ENCODE measurements at regions not wholly inside any gene's neighbourhood (a gene's known extent, or its start where the extent isn't known, plus 50 kb on each side); places are given as distances from the start of the nearest gene placed in this dataset.

DNA sequence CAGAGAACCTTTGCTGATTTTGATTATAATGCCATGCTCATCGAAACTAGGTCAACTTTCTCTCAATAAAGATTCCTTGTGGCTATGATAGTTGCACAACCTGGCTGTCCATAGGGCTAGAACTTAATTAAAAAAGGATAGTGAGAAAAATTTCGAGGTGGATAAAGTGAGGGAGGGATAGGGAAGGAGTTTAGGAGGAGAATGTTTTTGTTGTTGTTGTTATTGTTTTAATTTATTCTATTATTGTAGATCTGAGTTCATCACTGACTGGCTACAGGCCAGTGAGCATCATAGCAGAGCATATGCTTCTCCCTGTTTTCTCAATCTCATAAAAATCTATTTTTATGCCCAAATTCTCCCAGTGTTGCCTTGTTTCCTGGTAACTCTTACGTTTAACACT, 688.7 kb upstream of the GRM3 start:
- no peak for DNase-seq (ENCODE audit: low spot score)
- Histone ChIP-seq H3K27ac (ENCODE audit: poor library complexity, severe bottlenecking) (no peak overlapping the region), H3K9me3 (ENCODE audit: severe bottlenecking) (no peaks in the 10 kb centered on the region), H3K4me1 (ENCODE audit: insufficient read depth, poor library complexity, severe bottlenecking) (no peaks in the 10 kb centered on the region), H3K4me3 (ENCODE audit: severe bottlenecking) (no peak overlapping the region), H3K36me3 (ENCODE audit: low read depth) (no peaks in the 10 kb centered on the region), H3K27me3 (ENCODE audit: insufficient read depth, poor library complexity, severe bottlenecking) (peaks cover 4% of the 10 kb centered on the region)
- no peak for ATAC-seq (ENCODE audit: low read depth)
- TF ChIP-seq, protein P1, sequence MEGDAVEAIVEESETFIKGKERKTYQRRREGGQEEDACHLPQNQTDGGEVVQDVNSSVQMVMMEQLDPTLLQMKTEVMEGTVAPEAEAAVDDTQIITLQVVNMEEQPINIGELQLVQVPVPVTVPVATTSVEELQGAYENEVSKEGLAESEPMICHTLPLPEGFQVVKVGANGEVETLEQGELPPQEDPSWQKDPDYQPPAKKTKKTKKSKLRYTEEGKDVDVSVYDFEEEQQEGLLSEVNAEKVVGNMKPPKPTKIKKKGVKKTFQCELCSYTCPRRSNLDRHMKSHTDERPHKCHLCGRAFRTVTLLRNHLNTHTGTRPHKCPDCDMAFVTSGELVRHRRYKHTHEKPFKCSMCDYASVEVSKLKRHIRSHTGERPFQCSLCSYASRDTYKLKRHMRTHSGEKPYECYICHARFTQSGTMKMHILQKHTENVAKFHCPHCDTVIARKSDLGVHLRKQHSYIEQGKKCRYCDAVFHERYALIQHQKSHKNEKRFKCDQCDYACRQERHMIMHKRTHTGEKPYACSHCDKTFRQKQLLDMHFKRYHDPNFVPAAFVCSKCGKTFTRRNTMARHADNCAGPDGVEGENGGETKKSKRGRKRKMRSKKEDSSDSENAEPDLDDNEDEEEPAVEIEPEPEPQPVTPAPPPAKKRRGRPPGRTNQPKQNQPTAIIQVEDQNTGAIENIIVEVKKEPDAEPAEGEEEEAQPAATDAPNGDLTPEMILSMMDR (IDR thresholded peaks at IDR 0.05; ENCODE audit: poor library complexity, severe bottlenecking) = no peak

DNA sequence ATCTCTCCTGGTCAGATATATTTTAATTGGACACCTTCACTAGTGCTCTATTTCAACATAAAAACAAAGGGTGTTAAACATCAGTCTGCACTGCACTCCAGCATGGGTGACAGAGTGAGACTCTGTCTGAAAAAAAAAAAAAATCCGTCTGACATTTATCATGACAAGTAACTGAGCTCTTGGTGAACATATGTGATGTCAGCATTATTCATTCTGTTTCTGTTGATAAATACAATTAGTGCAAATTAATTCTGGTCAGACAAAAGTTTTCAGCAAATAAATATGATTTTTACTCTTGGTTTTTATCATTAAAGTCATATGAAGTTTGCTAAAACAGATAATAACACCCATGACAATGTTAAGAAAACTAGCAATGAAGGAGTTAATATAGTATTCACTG, 692.8 kb upstream of the GRM3 start:
- no peaks in the 10 kb centered on the region for H3K36me3 ChIP-seq (ENCODE audit: low read depth)
- TF ChIP-seq, protein P1 (IDR thresholded peaks at IDR 0.05; ENCODE audit: poor library complexity, severe bottlenecking) = no peak
- no peaks in the 10 kb centered on the region for H3K9me3 ChIP-seq (ENCODE audit: severe bottlenecking)
- H3K4me1 ChIP-seq (ENCODE audit: insufficient read depth, poor library complexity, severe bottlenecking) = no peaks in the 10 kb centered on the region
- H3K4me3 ChIP-seq (ENCODE audit: severe bottlenecking) = no peak overlapping the region
- DNase-seq (ENCODE audit: low spot score) (no peak), ATAC-seq (ENCODE audit: low read depth) (no peak)
- H3K27ac ChIP-seq (ENCODE audit: poor library complexity, severe bottlenecking) = no peak overlapping the region
- H3K27me3 ChIP-seq (ENCODE audit: insufficient read depth, poor library complexity, severe bottlenecking) = peaks cover 4% of the 10 kb centered on the region

DNA sequence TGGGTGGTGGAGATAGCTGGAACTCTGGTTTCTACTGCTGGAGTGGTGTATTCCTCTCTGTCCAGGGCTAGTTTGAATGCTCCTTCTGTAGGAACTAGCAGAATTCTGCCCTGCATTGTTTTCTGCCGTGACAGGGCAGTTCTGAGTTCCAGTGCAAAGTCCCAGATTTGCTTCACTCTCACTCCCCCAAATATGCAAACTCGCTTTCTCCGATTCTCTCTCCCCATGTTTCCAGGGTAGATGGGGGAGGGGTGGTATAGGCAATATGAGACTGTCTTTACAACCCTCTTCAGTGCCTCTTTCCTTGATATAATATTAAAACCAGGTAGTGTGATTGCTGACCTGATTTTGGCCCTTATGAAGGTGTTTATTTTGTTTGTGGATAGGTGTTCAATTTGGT, 693.3 kb upstream of the GRM3 start:
- Histone ChIP-seq H3K9me3 (ENCODE audit: severe bottlenecking) (no peaks in the 10 kb centered on the region), H3K27ac (ENCODE audit: poor library complexity, severe bottlenecking) (no peak overlapping the region), H3K4me3 (ENCODE audit: severe bottlenecking) (no peak overlapping the region), H3K4me1 (ENCODE audit: insufficient read depth, poor library complexity, severe bottlenecking) (no peaks in the 10 kb centered on the region), H3K27me3 (ENCODE audit: insufficient read depth, poor library complexity, severe bottlenecking) (peaks cover 4% of the 10 kb centered on the region), H3K36me3 (ENCODE audit: low read depth) (no peaks in the 10 kb centered on the region)
- no peak for DNase-seq (ENCODE audit: low spot score)
- TF ChIP-seq, protein P1 (IDR thresholded peaks at IDR 0.05; ENCODE audit: poor library complexity, severe bottlenecking) = no peak
- no peak for ATAC-seq (ENCODE audit: low read depth)

DNA sequence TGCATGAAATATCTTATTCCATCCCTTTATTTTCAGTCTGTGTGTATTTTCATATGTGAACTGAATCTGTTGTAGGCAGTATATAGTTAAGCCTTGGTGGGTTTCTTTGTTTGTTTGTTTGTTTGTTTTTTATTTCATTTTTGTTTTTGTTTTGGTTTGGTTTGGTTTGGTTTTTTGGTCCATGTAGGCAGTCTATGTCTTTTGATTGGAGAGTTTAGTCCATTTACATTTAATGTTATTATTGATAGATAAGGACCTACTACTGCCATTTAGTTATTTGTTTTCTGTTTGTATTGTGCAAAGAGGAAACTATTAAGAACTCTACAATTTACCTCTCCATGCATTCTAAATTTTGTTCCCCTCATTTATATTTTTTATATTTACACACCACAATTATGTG, 695.9 kb upstream of the GRM3 start:
- TF ChIP-seq, protein P1 (IDR thresholded peaks at IDR 0.05; ENCODE audit: poor library complexity, severe bottlenecking) = no peak

DNA sequence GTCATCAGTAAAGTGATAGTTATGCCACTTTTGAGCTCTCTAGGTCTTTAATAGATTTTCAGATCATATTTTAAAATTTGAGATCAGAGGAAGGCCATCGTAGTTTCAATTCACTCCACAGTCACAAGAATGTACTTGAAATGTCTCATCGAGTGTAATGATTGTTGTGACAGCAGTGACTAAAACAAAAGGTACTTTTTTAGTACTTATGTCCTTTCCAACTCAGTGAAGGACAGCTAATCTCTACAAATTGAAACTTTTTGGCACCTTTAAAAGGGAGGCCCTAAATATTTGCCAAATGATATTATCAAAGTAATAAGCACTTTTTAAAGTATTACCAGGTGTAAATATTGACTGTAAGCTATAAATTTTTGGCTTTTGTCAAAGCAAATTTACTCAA, 702.9 kb upstream of the GRM3 start:
- ATAC-seq (ENCODE audit: low read depth) (no peak), DNase-seq (ENCODE audit: low spot score) (no peak)
- no peaks in the 10 kb centered on the region for H3K9me3 ChIP-seq (ENCODE audit: severe bottlenecking)
- no peaks in the 10 kb centered on the region for H3K27me3 ChIP-seq (ENCODE audit: insufficient read depth, poor library complexity, severe bottlenecking)
- no peaks in the 10 kb centered on the region for H3K36me3 ChIP-seq (ENCODE audit: low read depth)
- H3K4me1 ChIP-seq (ENCODE audit: insufficient read depth, poor library complexity, severe bottlenecking) = no peaks in the 10 kb centered on the region
- no peak overlapping the region for H3K4me3 ChIP-seq (ENCODE audit: severe bottlenecking)
- H3K27ac ChIP-seq (ENCODE audit: poor library complexity, severe bottlenecking) = no peak overlapping the region
- TF ChIP-seq, protein P1 (IDR thresholded peaks at IDR 0.05; ENCODE audit: poor library complexity, severe bottlenecking) = no peak

More for the DNA sequence above, 695.9 kb upstream of the GRM3 start:
- H3K4me1 ChIP-seq (ENCODE audit: insufficient read depth, poor library complexity, severe bottlenecking) = no peaks in the 10 kb centered on the region
- H3K4me3 ChIP-seq (ENCODE audit: severe bottlenecking) = no peak overlapping the region
- no peaks in the 10 kb centered on the region for H3K9me3 ChIP-seq (ENCODE audit: severe bottlenecking)
- no peak overlapping the region for H3K27ac ChIP-seq (ENCODE audit: poor library complexity, severe bottlenecking)
- H3K27me3 ChIP-seq (ENCODE audit: insufficient read depth, poor library complexity, severe bottlenecking) = no peaks in the 10 kb centered on the region
- no peaks in the 10 kb centered on the region for H3K36me3 ChIP-seq (ENCODE audit: low read depth)
- no peak for ATAC-seq (ENCODE audit: low read depth)
- no peak for DNase-seq (ENCODE audit: low spot score)

Data from RWPE2 (cell line).